GM12874 (cell line): ENCODE measurements at regions not wholly inside any gene's neighbourhood (a gene's known extent, or its start where the extent isn't known, plus 50 kb on each side); places are given as distances from the start of the nearest gene placed in this dataset.

Source experiments
- TF ChIP-seq, protein P1 (sequence below): IDR thresholded peaks from 2 replicates; pipeline ENCODE4 v1.5.1; 2011; ENCODE audit warnings: low read depth, mild to moderate bottlenecking, control low read depth, low read length, moderate library complexity; ENCODE audit not compliant: insufficient read depth

DNA sequence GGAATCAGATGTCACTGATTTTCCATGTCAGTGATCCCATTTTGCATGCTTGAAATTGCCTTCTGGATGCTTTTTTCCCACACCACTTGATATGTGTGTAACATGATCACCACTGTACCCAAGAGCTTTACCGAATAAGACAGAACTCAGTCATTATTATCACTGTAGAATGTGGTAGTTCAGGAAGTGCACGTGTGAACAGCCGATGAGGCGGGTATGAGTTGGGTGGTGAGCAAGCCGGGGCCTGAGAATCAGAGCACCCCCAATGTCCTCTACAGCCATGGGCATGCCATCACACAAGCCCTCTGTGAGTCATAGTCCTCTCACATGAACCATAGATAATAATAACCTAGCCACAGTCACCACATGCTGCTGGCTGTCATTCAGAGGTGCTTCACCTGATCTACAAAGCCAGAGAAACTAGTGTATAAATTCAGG, 470.8 kb downstream of the SOX2 start:
- TF ChIP-seq, protein P1, sequence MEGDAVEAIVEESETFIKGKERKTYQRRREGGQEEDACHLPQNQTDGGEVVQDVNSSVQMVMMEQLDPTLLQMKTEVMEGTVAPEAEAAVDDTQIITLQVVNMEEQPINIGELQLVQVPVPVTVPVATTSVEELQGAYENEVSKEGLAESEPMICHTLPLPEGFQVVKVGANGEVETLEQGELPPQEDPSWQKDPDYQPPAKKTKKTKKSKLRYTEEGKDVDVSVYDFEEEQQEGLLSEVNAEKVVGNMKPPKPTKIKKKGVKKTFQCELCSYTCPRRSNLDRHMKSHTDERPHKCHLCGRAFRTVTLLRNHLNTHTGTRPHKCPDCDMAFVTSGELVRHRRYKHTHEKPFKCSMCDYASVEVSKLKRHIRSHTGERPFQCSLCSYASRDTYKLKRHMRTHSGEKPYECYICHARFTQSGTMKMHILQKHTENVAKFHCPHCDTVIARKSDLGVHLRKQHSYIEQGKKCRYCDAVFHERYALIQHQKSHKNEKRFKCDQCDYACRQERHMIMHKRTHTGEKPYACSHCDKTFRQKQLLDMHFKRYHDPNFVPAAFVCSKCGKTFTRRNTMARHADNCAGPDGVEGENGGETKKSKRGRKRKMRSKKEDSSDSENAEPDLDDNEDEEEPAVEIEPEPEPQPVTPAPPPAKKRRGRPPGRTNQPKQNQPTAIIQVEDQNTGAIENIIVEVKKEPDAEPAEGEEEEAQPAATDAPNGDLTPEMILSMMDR = no peak

DNA sequence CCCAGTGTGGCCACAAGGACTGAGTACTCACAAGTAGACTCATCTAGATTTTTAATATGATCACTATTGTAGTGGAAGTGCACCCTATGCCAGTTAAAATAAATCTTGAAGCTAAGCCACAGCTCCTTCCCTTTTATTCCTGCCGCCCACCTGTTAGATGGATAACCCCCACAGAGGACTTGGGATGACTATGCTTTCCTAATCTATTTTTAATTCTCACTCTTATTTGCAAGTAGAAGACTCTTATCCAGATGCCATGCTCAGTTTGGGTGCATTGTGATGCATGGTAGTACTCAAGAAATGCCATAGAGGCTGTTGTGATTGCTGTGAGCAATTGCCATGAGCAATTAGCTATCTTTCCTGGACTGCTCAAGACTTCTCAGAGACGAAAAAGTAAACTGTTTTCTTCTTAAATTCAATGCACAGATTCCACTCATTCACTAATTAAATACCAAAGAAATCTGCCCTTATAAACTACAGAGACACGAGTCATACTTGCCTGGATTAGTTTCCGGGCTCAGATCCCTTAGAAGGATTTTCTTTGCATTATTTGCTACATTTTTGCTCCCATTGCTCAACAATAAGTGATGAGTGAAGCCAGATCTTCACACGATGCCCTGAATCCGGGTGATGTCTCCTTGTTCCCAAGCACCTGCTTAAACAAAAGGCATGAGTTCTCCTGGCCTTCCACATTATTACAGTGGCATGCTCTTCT, 472.1 kb downstream of the SOX2 start:
- TF ChIP-seq, protein P1 = no peak

DNA sequence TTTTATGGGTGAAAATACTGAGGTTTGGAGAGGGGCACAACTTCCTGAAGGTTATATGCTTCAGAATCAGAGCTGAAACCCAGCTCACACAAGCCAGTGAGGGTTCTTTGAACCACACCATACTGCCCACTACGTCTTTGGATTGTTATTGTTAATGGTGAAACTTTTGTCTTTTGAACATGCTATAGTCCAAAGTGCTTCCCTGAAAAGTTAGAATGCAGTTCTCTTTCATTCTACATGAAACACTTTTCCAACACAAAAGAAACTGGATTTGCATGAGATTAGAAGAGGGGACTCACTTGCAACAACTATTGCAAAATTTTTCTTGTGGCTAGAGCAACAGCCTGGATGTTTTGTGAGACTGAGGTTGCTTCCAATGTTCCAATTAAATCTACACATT, 473.6 kb downstream of the SOX2 start:
- TF ChIP-seq, protein P1 = no peak

DNA sequence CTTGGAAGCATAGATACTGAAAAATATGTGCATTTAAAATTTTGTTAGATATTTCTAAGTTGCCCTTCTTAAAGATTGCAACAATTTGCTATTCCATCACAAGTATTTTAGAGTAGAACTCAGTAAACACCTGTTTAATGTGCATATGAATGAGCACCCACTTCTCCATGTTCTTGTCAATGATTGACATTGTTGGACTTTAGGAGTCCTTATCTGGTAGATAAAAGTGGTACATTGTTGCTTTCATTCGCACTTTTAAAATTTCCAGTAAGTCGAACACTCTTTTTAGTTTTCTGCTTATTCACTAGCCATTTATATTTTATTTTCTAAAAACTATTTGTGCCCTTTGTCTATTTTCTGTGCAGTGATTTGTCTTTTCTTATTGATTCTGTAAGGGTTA, 478.3 kb downstream of the SOX2 start:
- TF ChIP-seq, protein P1 = no peak

DNA sequence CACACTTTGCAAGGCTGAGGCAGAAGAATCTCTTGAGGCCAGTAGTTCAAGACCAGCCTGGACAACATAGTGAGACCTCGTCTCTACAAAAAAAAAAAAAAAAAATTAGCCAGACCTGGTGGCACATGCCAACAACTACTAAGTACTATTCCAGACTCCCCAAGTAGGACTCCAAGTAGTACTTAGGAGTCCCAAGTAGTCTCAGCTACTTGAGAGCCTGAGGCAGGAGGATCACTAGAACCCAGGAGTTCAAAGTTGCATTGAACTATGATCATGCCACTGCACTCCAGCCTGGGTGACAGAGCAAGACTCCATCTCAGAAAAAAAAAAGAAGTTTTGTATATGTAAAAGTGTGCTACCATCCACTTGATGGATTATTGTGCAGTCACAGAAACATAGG, 486.6 kb downstream of the SOX2 start:
- TF ChIP-seq, protein P1 = no peak

DNA sequence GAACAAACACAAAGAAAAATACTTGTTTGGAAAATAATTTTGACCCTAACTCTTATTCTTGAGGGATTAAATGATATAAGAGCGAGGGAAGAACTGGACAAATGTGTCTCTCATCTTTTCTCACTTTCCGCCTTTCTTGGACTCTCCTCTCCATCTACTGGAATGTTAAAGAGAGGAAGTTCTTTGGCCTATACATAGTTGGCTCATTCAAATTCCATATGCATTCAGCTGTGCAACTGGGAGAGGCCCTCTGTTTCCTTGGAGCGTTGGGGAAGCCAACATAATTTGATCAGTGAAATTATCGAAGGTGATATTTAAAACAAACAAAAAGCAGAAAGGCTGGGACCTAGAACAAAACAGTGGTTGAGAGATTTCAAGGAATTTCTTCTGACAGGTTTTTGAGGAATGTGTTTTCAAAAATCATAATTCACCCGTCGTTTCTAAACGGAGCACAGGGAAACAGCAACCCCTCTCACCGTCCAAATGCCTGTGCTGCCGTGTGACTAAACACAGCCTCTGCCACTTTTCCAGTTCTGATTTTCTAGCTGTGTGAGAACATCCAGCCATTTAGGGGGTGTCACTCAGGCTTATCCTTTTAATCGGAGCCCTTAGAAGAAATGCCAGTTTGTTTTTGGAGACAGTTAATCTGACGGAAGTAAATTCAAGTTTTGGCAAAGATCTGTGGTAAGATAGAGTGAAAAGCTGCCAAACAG, 489.9 kb downstream of the SOX2 start:
- TF ChIP-seq, protein P1 = no peak

DNA sequence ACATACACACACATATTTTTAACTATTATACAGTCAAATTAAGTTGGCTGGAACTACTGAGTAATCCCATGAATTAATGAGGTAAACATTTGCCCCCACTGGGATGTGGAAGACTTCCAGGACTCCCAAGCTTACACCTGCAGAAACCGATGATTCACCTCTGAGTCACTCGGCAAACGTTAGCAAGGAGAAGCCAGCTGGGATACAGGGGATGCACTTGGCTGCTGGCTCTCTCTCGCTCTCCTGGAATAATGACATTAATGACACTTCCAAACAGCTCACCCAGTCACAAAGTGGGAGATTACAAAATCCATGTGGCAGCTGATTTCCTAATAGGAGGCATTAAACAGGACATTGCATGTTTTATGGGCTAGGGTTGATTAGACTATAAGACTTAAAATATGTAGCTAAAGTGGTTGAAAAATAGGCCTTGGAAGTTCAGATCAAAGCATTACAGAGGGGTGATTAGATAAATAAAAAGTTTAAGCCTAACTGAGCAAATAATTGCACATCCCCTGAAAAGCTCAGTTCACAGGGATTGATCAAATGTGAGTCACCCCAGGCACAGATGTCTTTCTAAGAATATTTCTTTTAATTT, 500.9 kb downstream of the SOX2 start:
- TF ChIP-seq, protein P1 = no peak
